Suprapubic skin (tissue), 4 donors: ENCODE measurements at regions not wholly inside any gene's neighbourhood (a gene's known extent, or its start where the extent isn't known, plus 50 kb on each side); places are given as distances from the start of the nearest gene placed in this dataset.

ENCODE experiments used
- DNase-seq, 2 donors: peaks; one replicate each; pipeline ENCODE4 v3.0.0-alpha.2; 2019; ENCODE audit warnings: low spot score in 2 of 2
- H3K27ac ChIP-seq: fragments of 200-600 bp; sonication (generic); one replicate; pipeline ENCODE4 v1.5.1; 2019
- H3K27me3 ChIP-seq: fragments of 200-600 bp; sonication (generic); one replicate; pipeline ENCODE4 v1.5.1; 2019
- H3K36me3 ChIP-seq: fragments of 200-600 bp; sonication (generic); one replicate; pipeline ENCODE4 v1.5.1; 2019
- H3K4me1 ChIP-seq: fragments of 200-600 bp; sonication (generic); one replicate; pipeline ENCODE4 v1.5.1; 2019
- H3K4me3 ChIP-seq: fragments of 200-600 bp; sonication (generic); one replicate; pipeline ENCODE4 v1.5.1; 2019; ENCODE audit warnings: mild to moderate bottlenecking
- H3K9me3 ChIP-seq: fragments of 200-600 bp; sonication (generic); one replicate; pipeline ENCODE4 v1.5.1; 2019
- CTCF ChIP-seq, 2 donors: fragments of 200-600 bp in 1 of 2; fragments of 450-650 bp in 1 of 2; sonication (generic) in 1 of 2; IDR thresholded peaks; one replicate each; pipeline ENCODE4 v1.5.1; 2016 to 2019; ENCODE audit warnings: antibody characterized with exemption in 2 of 2, mild to moderate bottlenecking in 1 of 2, moderate library complexity in 1 of 2
- EP300 ChIP-seq: sonication (generic); formaldehyde crosslinking; IDR thresholded peaks from one replicate; pipeline ENCODE4 v1.6.1; 2017; ENCODE audit warnings: antibody characterized with exemption
- POLR2A ChIP-seq, 2 donors: fragments of 450-650 bp; IDR thresholded peaks; one replicate each; pipeline ENCODE4 v1.6.1; 2017; ENCODE audit warnings: antibody characterized with exemption in 2 of 2, mild to moderate bottlenecking in 2 of 2, moderate library complexity in 2 of 2
- POLR2AphosphoS5 ChIP-seq, 3 donors: sonication (generic); formaldehyde crosslinking; IDR thresholded peaks; one replicate each; pipeline ENCODE4 v1.6.1; 2017; ENCODE audit warnings: antibody characterized with exemption in 3 of 3
- WGBS: methylation state at CpG from one replicate; pipeline ENCODE4 v1.1.5; 2018; 5-methylcytosine and 5-hydroxymethylcytosine counted together

GRCh38 chr11:109858152-109858551 lies 235.0 kb upstream of the ZC3H12C start:
- Histone ChIP-seq H3K4me1 (no peaks in the 10 kb centered on the region), H3K4me3 (no peak overlapping the region), H3K27me3 (no peaks in the 10 kb centered on the region), H3K36me3 (no peaks in the 10 kb centered on the region), H3K27ac (no peak overlapping the region), H3K9me3 (no peaks in the 10 kb centered on the region)
- DNase-seq: no peak
- TF ChIP-seq CTCF (IDR thresholded peaks at IDR 0.05): no peak
- no peak for TF ChIP-seq POLR2A (IDR thresholded peaks at IDR 0.05)
- no peak for TF ChIP-seq EP300
- TF ChIP-seq POLR2AphosphoS5 (IDR thresholded peaks at IDR 0.05): no peak
- WGBS: 88% methylated on average over 4 of the region's 4 CpGs

- TF ChIP-seq EP300 (no peak), POLR2AphosphoS5 (IDR thresholded peaks at IDR 0.05) (no peak), CTCF (IDR thresholded peaks at IDR 0.05) (no peak), POLR2A (IDR thresholded peaks at IDR 0.05) (no peak)
- Histone ChIP-seq H3K27me3 (no peaks in the 10 kb centered on the region), H3K9me3 (no peaks in the 10 kb centered on the region), H3K4me1 (no peaks in the 10 kb centered on the region), H3K4me3 (no peak overlapping the region), H3K27ac (no peak overlapping the region), H3K36me3 (no peaks in the 10 kb centered on the region)
- WGBS: 80% methylated on average over 4 of the region's 4 CpGs
- no peak for DNase-seq
Measured at GRCh38 chr11:109859045-109859724, 234.0 kb upstream of the ZC3H12C start.

GRCh38 chr11:109862835-109863234 lies 230.4 kb upstream of the ZC3H12C start:
- H3K9me3 ChIP-seq: no peaks in the 10 kb centered on the region
- no peak for DNase-seq
- H3K27me3 ChIP-seq: no peaks in the 10 kb centered on the region
- no peak overlapping the region for H3K4me3 ChIP-seq
- no peaks in the 10 kb centered on the region for H3K36me3 ChIP-seq
- no peak overlapping the region for H3K27ac ChIP-seq
- TF ChIP-seq POLR2AphosphoS5 (IDR thresholded peaks at IDR 0.05) (no peak), EP300 (no peak), CTCF (IDR thresholded peaks at IDR 0.05) (no peak), POLR2A (IDR thresholded peaks at IDR 0.05) (no peak)
- WGBS: 56% methylated on average over 3 of the region's 3 CpGs
- H3K4me1 ChIP-seq: no peaks in the 10 kb centered on the region

- Histone ChIP-seq H3K36me3 (no peaks in the 10 kb centered on the region), H3K9me3 (no peaks in the 10 kb centered on the region), H3K27ac (no peak overlapping the region), H3K4me3 (no peak overlapping the region), H3K4me1 (no peaks in the 10 kb centered on the region), H3K27me3 (no peaks in the 10 kb centered on the region)
- TF ChIP-seq CTCF (IDR thresholded peaks at IDR 0.05): no peak
- no peak for TF ChIP-seq POLR2A (IDR thresholded peaks at IDR 0.05)
- TF ChIP-seq POLR2AphosphoS5 (IDR thresholded peaks at IDR 0.05): no peak
- TF ChIP-seq EP300: no peak
- 77% methylated on average over 3 of the region's 3 CpGs for WGBS
- no peak for DNase-seq
Measured at GRCh38 chr11:109864151-109864661, 229.0 kb upstream of the ZC3H12C start.

- no peaks in the 10 kb centered on the region for H3K27me3 ChIP-seq
- H3K27ac ChIP-seq: no peak overlapping the region
- 54% methylated on average over 2 of the region's 2 CpGs for WGBS
- H3K4me1 ChIP-seq: no peaks in the 10 kb centered on the region
- TF ChIP-seq EP300 (no peak), POLR2AphosphoS5 (IDR thresholded peaks at IDR 0.05) (no peak), CTCF (IDR thresholded peaks at IDR 0.05) (no peak), POLR2A (IDR thresholded peaks at IDR 0.05) (no peak)
- no peaks in the 10 kb centered on the region for H3K36me3 ChIP-seq
- H3K4me3 ChIP-seq: no peak overlapping the region
- DNase-seq: no peak
- no peaks in the 10 kb centered on the region for H3K9me3 ChIP-seq
Measured at GRCh38 chr11:109864834-109865547, 228.2 kb upstream of the ZC3H12C start.
